Activated B cell treated with CpG ODN at 0.5 μM for 24 hours (primary cell): ENCODE measurements at regions not wholly inside any gene's neighbourhood (a gene's known extent, or its start where the extent isn't known, plus 50 kb on each side); places are given as distances from the start of the nearest gene placed in this dataset.

ENCODE experiments used
- ATAC-seq: fragments of 200-7000 bp; cut with Tn5 transposase; one replicate; pipeline ENCODE4 v1.10.0; 2021; ENCODE audit warnings: low read depth, mild to moderate bottlenecking, moderate library complexity
- CTCF ChIA-PET: fragments of 350-600 bp; sonication (Branson Sonifier 250); formaldehyde crosslinking; loops from one replicate; lab custom pipeline; 2021; ENCODE audit warnings: antibody characterized with exemption; lab: Charles Lee
- POLR2A ChIA-PET: fragments of 350-600 bp; sonication (Branson Sonifier 250); formaldehyde crosslinking; loops from one replicate; lab custom pipeline; 2021; ENCODE audit warnings: antibody characterized with exemption; lab: Charles Lee
- DNase-seq: peaks from one replicate; pipeline ENCODE4 v3.0.0; 2022
- H3K27ac Mint-ChIP-seq: one replicate; pipeline ENCODE4 v1.8.0; 2020; ENCODE audit warnings: mixed read lengths
- H3K27me3 Mint-ChIP-seq: one replicate; pipeline ENCODE4 v1.8.0; 2021; ENCODE audit warnings: mixed read lengths
- H3K36me3 Mint-ChIP-seq: one replicate; pipeline ENCODE4 v1.8.0; 2021; ENCODE audit warnings: low read depth, mixed read lengths
- H3K4me1 Mint-ChIP-seq: one replicate; pipeline ENCODE4 v1.8.0; 2021; ENCODE audit warnings: mixed read lengths
- H3K4me3 Mint-ChIP-seq: one replicate; pipeline ENCODE4 v1.8.0; 2020; ENCODE audit warnings: mild to moderate bottlenecking, mixed read lengths
- H3K9me3 Mint-ChIP-seq: one replicate; pipeline ENCODE4 v1.8.0; 2020; ENCODE audit warnings: mixed read lengths
- intact Hi-C: fragments of 100-400 bp; cut with micrococcal nuclease; formaldehyde crosslinking; loops from one replicate; pipeline ENCODE4 v1.15.1; 2024
- TF ChIP-seq, protein P1 (sequence below): fragments of 200-600 bp; IDR thresholded peaks from one replicate; pipeline ENCODE4 v1.8.0; 2022; ENCODE audit warnings: antibody characterized with exemption, mild to moderate bottlenecking

DNA sequence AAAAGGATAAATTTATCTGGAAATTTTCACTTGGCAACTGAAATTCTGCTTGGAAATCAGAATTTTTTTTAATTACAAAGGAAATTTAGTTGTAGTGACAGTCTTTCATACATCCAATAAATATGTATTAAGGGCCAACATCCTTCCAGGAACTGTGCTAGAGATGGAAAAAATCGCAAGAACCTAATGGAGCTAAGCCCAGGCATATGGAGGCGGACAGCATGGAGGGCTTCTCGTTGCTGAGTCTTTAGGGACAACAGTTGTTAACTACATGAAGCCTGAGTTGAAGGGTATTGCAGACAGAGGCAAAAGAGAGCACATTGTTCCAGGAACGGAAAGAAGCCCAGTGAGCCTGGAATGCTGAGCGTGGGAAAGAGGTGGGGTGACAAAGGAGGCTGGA is 208.9 kb downstream of the IBTK start:
- CTCF ChIA-PET = interaction anchor here (2.3 kb wide), 1 partner anchor 1824 kb away, joined by 8 read pairs; no protein-coding TSS in a partner anchor
- intact Hi-C loops = no loop called here
- DNase-seq = no peak
- Mint-ChIP-seq H3K36me3 (no peaks in the 10 kb centered on the region), H3K27ac (no peak overlapping the region), H3K27me3 (no peaks in the 10 kb centered on the region), H3K4me1 (no peaks in the 10 kb centered on the region), H3K9me3 (no peaks in the 10 kb centered on the region), H3K4me3 (no peak overlapping the region)
- ATAC-seq = no peak
- POLR2A ChIA-PET = no interaction called here
- TF ChIP-seq, protein P1, sequence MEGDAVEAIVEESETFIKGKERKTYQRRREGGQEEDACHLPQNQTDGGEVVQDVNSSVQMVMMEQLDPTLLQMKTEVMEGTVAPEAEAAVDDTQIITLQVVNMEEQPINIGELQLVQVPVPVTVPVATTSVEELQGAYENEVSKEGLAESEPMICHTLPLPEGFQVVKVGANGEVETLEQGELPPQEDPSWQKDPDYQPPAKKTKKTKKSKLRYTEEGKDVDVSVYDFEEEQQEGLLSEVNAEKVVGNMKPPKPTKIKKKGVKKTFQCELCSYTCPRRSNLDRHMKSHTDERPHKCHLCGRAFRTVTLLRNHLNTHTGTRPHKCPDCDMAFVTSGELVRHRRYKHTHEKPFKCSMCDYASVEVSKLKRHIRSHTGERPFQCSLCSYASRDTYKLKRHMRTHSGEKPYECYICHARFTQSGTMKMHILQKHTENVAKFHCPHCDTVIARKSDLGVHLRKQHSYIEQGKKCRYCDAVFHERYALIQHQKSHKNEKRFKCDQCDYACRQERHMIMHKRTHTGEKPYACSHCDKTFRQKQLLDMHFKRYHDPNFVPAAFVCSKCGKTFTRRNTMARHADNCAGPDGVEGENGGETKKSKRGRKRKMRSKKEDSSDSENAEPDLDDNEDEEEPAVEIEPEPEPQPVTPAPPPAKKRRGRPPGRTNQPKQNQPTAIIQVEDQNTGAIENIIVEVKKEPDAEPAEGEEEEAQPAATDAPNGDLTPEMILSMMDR = no peak

DNA sequence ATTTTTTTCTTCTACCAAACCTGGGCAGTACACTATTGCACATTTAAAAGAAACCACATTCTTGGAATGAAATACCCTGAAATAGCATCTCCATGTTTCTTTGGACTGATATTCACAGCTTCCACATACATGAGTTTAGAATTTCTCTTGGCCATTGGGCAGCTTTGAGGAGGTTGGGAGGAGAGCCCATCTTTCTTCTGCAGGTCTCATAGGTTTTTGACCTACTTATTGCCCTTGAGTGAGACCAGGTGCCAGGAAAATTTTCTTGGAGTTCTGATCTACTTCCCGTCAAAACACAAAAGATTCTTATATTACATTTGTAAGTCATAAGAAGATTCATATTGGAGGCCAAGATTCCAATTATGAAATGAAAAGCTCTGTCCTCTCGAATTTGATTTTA is 212.0 kb downstream of the IBTK start:
- TF ChIP-seq, protein P1 = no peak
- H3K4me3 Mint-ChIP-seq = no peak overlapping the region
- ATAC-seq = no peak
- H3K27me3 Mint-ChIP-seq = no peaks in the 10 kb centered on the region
- no peak for DNase-seq
- intact Hi-C loops = no loop called here
- no peak overlapping the region for H3K27ac Mint-ChIP-seq
- CTCF ChIA-PET = no interaction called here
- H3K9me3 Mint-ChIP-seq = no peaks in the 10 kb centered on the region
- H3K4me1 Mint-ChIP-seq = no peaks in the 10 kb centered on the region
- no peaks in the 10 kb centered on the region for H3K36me3 Mint-ChIP-seq
- POLR2A ChIA-PET = no interaction called here

DNA sequence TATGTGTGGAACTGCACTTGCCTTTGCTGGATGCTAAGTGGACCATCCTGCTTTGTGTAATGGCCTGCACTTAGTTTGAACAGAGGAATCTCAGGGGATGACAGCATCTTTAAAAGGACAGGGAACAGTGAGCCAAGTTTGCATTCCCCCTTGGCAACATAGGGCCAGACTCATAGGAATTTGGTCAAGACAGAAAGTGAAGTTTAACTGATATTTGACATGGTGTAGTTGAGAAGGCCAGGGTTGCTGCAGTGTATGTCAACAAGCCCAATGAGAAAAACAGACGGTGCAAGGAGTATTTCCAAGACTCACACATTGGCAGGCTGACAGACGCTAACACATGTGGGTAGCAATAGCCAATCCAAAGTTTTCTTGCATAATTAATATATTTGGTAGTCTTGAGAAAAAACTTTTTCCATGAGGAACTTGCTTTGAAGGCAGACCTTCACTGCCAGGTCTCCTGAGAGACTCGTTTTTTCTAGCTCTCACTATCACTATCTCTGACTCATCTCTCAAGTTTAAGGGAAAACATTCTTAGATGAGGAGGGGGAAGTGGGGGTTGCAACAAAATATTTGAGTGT is 213.8 kb downstream of the IBTK start:
- POLR2A ChIA-PET = no interaction called here
- Mint-ChIP-seq H3K4me1 (no peaks in the 10 kb centered on the region), H3K27me3 (no peaks in the 10 kb centered on the region), H3K9me3 (no peaks in the 10 kb centered on the region), H3K36me3 (no peaks in the 10 kb centered on the region), H3K4me3 (no peak overlapping the region), H3K27ac (no peak overlapping the region)
- intact Hi-C loops = no loop called here
- TF ChIP-seq, protein P1 = no peak
- CTCF ChIA-PET = no interaction called here
- no peak for ATAC-seq
- DNase-seq = no peak

DNA sequence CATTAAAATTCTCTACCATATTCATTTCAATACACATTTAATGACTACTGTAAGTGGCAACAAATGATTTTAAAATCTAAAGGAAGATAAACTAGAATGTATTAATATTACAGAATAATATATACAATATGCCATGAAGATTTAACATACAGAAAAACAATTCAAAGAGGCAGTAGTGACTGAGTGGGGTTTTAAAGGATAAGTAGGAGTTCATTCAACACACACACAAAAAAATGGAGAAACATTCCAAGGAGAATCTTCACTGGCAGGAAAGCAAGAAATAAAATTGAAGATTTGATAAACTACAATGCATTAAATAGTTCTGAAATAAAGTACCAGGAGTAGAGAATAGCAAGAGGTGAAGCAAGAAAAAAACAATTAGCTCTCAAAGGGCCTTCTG is 215.1 kb downstream of the IBTK start:
- TF ChIP-seq, protein P1 = no peak
- H3K27me3 Mint-ChIP-seq = no peaks in the 10 kb centered on the region
- no peak for DNase-seq
- intact Hi-C loops = no loop called here
- ChIA-PET POLR2A (no interaction called here), CTCF (no interaction called here)
- H3K27ac Mint-ChIP-seq = no peak overlapping the region
- no peak overlapping the region for H3K4me3 Mint-ChIP-seq
- H3K36me3 Mint-ChIP-seq = no peaks in the 10 kb centered on the region
- no peaks in the 10 kb centered on the region for H3K9me3 Mint-ChIP-seq
- no peaks in the 10 kb centered on the region for H3K4me1 Mint-ChIP-seq
- no peak for ATAC-seq

DNA sequence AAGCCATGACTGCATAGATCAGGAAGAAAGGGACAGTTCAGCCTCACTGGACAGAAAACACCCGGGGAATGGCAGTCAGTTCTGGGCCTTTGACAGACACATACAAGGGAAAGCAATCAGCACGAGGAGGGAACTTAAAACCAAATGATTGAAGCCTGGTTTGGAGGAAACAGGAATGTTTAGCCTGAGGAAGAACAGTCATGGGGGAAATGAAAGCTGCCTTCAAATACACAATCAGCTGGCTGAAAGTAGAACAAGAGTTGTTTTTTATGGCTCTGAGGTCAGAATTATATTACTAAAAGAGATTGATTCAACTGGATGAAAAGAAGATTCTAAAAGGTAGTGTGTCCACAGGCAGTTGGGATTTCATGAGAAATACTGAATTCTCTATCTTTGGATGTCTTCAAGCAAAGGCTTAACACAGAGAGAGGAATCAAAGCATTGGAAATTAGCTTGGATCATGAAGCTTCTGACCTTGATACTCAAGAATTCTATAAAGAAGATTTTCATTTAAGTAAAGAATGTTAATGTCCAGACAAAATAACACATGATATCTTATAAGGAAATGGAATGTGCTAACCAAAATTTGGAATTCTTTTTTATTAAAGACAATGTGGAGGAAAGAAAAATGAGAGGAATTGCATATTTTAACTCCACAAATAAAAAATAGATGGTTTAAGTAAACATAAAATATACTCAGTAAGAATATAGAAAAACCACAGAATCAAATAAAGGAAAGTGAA is 216.6 kb downstream of the IBTK start:
- Mint-ChIP-seq H3K36me3 (no peaks in the 10 kb centered on the region), H3K9me3 (no peaks in the 10 kb centered on the region), H3K27me3 (no peaks in the 10 kb centered on the region), H3K27ac (no peak overlapping the region), H3K4me1 (no peaks in the 10 kb centered on the region), H3K4me3 (no peak overlapping the region)
- TF ChIP-seq, protein P1 = no peak
- DNase-seq = no peak
- intact Hi-C loops = no loop called here
- ChIA-PET POLR2A (no interaction called here), CTCF (interaction anchor here (1.2 kb wide), 1 partner anchor 10 kb away, joined by 3 read pairs; no protein-coding TSS in a partner anchor)
- ATAC-seq = no peak
